HUES6 (cell line): ENCODE measurements at regions not wholly inside any gene's neighbourhood (a gene's known extent, or its start where the extent isn't known, plus 50 kb on each side); places are given as distances from the start of the nearest gene placed in this dataset.

ENCODE experiments used
- H3K27ac ChIP-seq: 2 replicates; pipeline ENCODE4 v1.7.0; 2013; ENCODE audit warnings: low read depth, mild to moderate bottlenecking, low read length, inconsistent platforms
- H3K27me3 ChIP-seq: 2 replicates; pipeline ENCODE4 v1.6.1; 2013; ENCODE audit warnings: low read length; ENCODE audit not compliant: control insufficient read depth, insufficient read depth
- H3K36me3 ChIP-seq: 2 replicates; pipeline ENCODE4 v1.6.1; 2013; ENCODE audit warnings: low read length; ENCODE audit not compliant: control insufficient read depth, insufficient read depth
- H3K4me1 ChIP-seq: 2 replicates; pipeline ENCODE4 v1.6.1; 2013; ENCODE audit warnings: low read length; ENCODE audit not compliant: control insufficient read depth, insufficient read depth
- H3K4me3 ChIP-seq: 2 replicates; pipeline ENCODE4 v1.5.1; 2013; ENCODE audit warnings: low read depth, low read length
- H3K9ac ChIP-seq: one replicate; pipeline ENCODE4 v1.6.1; 2013; ENCODE audit warnings: mild to moderate bottlenecking, low read length
- H3K9me3 ChIP-seq: 2 replicates; pipeline ENCODE4 v1.6.1; 2013; ENCODE audit warnings: low read depth, low read length; ENCODE audit not compliant: control insufficient read depth, insufficient read depth

- no peak overlapping the region for H3K27ac ChIP-seq
Measured at GRCh38 chr16:7140899-7141298, 191.7 kb upstream of the RBFOX1 start.

GRCh38 chr16:7137560-7138330 lies 194.9 kb upstream of the RBFOX1 start:
- Histone ChIP-seq H3K4me3 (no peak overlapping the region), H3K9me3 (no peaks in the 10 kb centered on the region), H3K36me3 (no peaks in the 10 kb centered on the region), H3K9ac (no peak overlapping the region), H3K27me3 (no peaks in the 10 kb centered on the region), H3K4me1 (no peaks in the 10 kb centered on the region), H3K27ac (no peak overlapping the region)

More at GRCh38 chr16:7140899-7141298, 191.7 kb upstream of the RBFOX1 start:
- H3K4me1 ChIP-seq = no peaks in the 10 kb centered on the region
- H3K4me3 ChIP-seq = no peak overlapping the region
- no peaks in the 10 kb centered on the region for H3K27me3 ChIP-seq
- no peaks in the 10 kb centered on the region for H3K36me3 ChIP-seq
- H3K9me3 ChIP-seq = no peaks in the 10 kb centered on the region
- no peak overlapping the region for H3K9ac ChIP-seq

- H3K4me1 ChIP-seq = no peaks in the 10 kb centered on the region
- H3K9me3 ChIP-seq = no peaks in the 10 kb centered on the region
- no peaks in the 10 kb centered on the region for H3K36me3 ChIP-seq
- H3K27me3 ChIP-seq = no peaks in the 10 kb centered on the region
- no peak overlapping the region for H3K27ac ChIP-seq
- no peak overlapping the region for H3K9ac ChIP-seq
- no peak overlapping the region for H3K4me3 ChIP-seq
Measured at GRCh38 chr16:7132465-7132864, 200.2 kb upstream of the RBFOX1 start.

DNA sequence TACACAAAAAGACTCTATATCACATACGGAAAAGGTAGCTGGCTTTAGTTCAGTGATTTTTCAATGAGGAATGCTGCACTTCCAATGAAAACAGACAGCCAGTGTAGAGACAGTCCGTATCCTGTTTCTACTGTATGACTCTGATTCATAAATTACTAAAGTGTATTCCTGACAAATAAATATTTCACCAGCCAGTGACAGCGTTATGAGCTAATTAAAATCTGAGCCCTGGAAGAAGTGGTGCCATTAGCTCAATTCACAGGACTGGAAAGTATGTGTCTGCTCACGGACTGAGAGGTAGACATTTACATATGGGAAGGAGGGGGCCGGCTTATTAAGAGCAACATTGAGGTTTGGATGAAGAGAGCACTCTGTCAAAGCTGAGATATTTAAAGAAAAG lies 207.9 kb upstream of the RBFOX1 start:
- H3K27ac ChIP-seq = no peak overlapping the region
- H3K4me1 ChIP-seq = no peaks in the 10 kb centered on the region; the same call in 1 of the 2 replicates
- H3K9ac ChIP-seq = no peak overlapping the region
- H3K27me3 ChIP-seq = no peaks in the 10 kb centered on the region
- H3K36me3 ChIP-seq = no peaks in the 10 kb centered on the region
- no peaks in the 10 kb centered on the region for H3K9me3 ChIP-seq
- H3K4me3 ChIP-seq = no peak overlapping the region

GRCh38 chr16:7124242-7124641 lies 208.4 kb upstream of the RBFOX1 start:
- Histone ChIP-seq H3K36me3 (no peaks in the 10 kb centered on the region), H3K27ac (no peak overlapping the region), H3K4me1 (no peaks in the 10 kb centered on the region; the same call in 1 of the 2 replicates), H3K9ac (no peak overlapping the region), H3K4me3 (no peak overlapping the region), H3K27me3 (no peaks in the 10 kb centered on the region), H3K9me3 (no peaks in the 10 kb centered on the region)

- H3K27me3 ChIP-seq = no peaks in the 10 kb centered on the region
- H3K4me1 ChIP-seq = no peaks in the 10 kb centered on the region
- no peak overlapping the region for H3K27ac ChIP-seq
- no peak overlapping the region for H3K4me3 ChIP-seq
- H3K9ac ChIP-seq = no peak overlapping the region
- H3K36me3 ChIP-seq = no peaks in the 10 kb centered on the region
- H3K9me3 ChIP-seq = no peaks in the 10 kb centered on the region
Measured at GRCh38 chr16:7116734-7117133, 215.9 kb upstream of the RBFOX1 start.

DNA sequence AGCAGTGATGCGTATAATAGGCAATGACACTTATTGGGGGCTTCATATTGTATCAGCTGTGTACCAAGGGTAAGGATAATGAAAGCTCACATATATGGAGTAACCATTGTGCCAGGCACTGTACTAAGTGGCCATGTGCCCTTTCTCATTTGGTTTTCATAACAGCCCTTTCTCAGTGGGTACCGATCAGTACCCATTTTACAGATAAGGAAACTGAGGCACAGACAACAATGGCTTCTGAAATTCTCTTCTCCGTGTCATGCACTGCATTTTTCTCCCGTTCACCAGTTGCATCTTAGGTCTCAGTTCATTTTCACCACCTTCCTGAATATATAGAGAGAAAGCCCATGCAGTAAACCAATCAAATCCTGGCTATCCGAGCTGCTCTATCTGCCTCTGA lies 216.7 kb upstream of the RBFOX1 start:
- Histone ChIP-seq H3K4me3 (no peak overlapping the region), H3K9ac (no peak overlapping the region), H3K36me3 (no peaks in the 10 kb centered on the region), H3K27me3 (no peaks in the 10 kb centered on the region), H3K4me1 (no peaks in the 10 kb centered on the region), H3K9me3 (no peaks in the 10 kb centered on the region), H3K27ac (no peak overlapping the region)

DNA sequence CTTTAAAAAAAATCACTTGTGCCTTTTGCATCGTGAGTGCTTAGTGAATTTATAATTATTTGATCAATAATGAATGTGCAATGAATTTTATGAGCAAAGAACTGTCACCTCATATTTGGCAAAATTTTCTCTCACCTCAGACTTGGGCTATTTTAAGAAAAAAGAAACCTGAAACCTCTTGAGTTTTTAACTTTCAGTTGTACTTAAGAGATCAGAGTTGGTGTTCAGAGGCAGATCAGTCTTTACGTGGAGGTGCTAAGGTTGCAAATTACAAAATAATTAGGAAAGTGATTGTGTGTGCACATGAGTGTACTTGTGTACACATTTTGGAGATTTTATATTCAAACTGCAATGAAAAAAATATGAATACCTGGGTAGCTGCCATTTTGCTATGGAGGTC lies 218.7 kb upstream of the RBFOX1 start:
- Histone ChIP-seq H3K9me3 (no peaks in the 10 kb centered on the region), H3K36me3 (no peaks in the 10 kb centered on the region), H3K4me3 (no peak overlapping the region)

GRCh38 chr16:7113395-7113794 lies 219.2 kb upstream of the RBFOX1 start:
- Histone ChIP-seq H3K9me3 (no peaks in the 10 kb centered on the region), H3K4me1 (no peaks in the 10 kb centered on the region), H3K27me3 (no peaks in the 10 kb centered on the region; the same call in 1 of the 2 replicates), H3K9ac (no peak overlapping the region), H3K27ac (no peak overlapping the region), H3K36me3 (no peaks in the 10 kb centered on the region), H3K4me3 (no peak overlapping the region)

More for the DNA sequence above, 218.7 kb upstream of the RBFOX1 start:
- H3K4me1 ChIP-seq = no peaks in the 10 kb centered on the region
- no peak overlapping the region for H3K27ac ChIP-seq
- no peaks in the 10 kb centered on the region for H3K27me3 ChIP-seq
- H3K9ac ChIP-seq = no peak overlapping the region

- no peak overlapping the region for H3K27ac ChIP-seq
- H3K27me3 ChIP-seq = no peaks in the 10 kb centered on the region; the same call in 1 of the 2 replicates
- no peaks in the 10 kb centered on the region for H3K4me1 ChIP-seq
- H3K36me3 ChIP-seq = no peaks in the 10 kb centered on the region
- no peaks in the 10 kb centered on the region for H3K9me3 ChIP-seq
- H3K4me3 ChIP-seq = no peak overlapping the region
- H3K9ac ChIP-seq = no peak overlapping the region
Measured at GRCh38 chr16:7111265-7111664, 221.4 kb upstream of the RBFOX1 start.

DNA sequence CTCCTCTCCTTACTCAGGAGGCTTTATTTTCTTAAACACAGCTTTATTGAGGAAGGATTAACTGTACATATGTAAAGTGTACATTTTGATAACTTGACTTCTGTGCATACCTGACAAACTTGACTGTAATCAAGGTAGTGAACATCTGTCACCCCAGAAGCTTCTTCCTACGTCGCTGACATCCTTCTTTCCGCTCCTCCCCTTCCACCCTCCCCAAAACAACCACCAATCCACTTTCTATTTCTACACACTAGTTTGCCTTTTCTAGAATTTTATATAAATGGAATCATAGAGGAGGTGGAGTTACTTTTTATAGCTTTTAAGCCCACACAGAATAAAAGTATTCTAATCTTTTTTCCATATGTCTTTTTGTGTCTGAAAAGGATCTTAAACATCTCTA lies 225.2 kb upstream of the RBFOX1 start:
- Histone ChIP-seq H3K27ac (no peak overlapping the region), H3K36me3 (no peaks in the 10 kb centered on the region), H3K9ac (no peak overlapping the region), H3K27me3 (no peaks in the 10 kb centered on the region; the same call in 1 of the 2 replicates), H3K9me3 (no peaks in the 10 kb centered on the region), H3K4me1 (no peaks in the 10 kb centered on the region), H3K4me3 (no peak overlapping the region)
